ENCODE measurements at regions not wholly inside any gene's neighbourhood (a gene's known extent, or its start where the extent isn't known, plus 50 kb on each side); places are given as distances from the start of the nearest gene placed in this dataset.

GRCh38 chr3:67094774-67095173 lies 96.7 kb downstream of the KBTBD8 start:
- Histone ChIP-seq H3K9me3 (no peaks in the 10 kb centered on the region), H3K27me3 (peaks cover 0 to 7% (median 0%) of the 10 kb centered on the region in 7 donors), H3K4me1 (peaks cover 0 to 6% (median 0%) of the 10 kb centered on the region in 9 donors), H3K36me3 (no peaks in the 10 kb centered on the region), H3K4me3 (no peak overlapping the region), H3K27ac (no peak overlapping the region)
- intact Hi-C loops (cut with DNase I) = no loop called here
- peak in 1 of 2 donors; percentile 4 for DNase-seq
- ATAC-seq = no peak
- TF ChIP-seq, protein P1, sequence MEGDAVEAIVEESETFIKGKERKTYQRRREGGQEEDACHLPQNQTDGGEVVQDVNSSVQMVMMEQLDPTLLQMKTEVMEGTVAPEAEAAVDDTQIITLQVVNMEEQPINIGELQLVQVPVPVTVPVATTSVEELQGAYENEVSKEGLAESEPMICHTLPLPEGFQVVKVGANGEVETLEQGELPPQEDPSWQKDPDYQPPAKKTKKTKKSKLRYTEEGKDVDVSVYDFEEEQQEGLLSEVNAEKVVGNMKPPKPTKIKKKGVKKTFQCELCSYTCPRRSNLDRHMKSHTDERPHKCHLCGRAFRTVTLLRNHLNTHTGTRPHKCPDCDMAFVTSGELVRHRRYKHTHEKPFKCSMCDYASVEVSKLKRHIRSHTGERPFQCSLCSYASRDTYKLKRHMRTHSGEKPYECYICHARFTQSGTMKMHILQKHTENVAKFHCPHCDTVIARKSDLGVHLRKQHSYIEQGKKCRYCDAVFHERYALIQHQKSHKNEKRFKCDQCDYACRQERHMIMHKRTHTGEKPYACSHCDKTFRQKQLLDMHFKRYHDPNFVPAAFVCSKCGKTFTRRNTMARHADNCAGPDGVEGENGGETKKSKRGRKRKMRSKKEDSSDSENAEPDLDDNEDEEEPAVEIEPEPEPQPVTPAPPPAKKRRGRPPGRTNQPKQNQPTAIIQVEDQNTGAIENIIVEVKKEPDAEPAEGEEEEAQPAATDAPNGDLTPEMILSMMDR (IDR thresholded peaks at IDR 0.05) = no peak
- 29 to 30% methylated on average over 1 of the region's 1 CpG for WGBS, 2 donors

GRCh38 chr3:67104388-67104787 lies 106.3 kb downstream of the KBTBD8 start:
- H3K27me3 ChIP-seq = no peaks in the 10 kb centered on the region
- TF ChIP-seq, protein P1 (IDR thresholded peaks at IDR 0.05) = no peak
- intact Hi-C loops (cut with DNase I) = loop anchor here in 2 of 10 donors (10.0 kb wide), 2 partner anchors 130 to 1780 kb away; no protein-coding TSS in a partner anchor
- ATAC-seq = no peak
- no peak overlapping the region for H3K4me3 ChIP-seq
- peaks cover 0 to 8% (median 0%) of the 10 kb centered on the region in 11 donors for H3K9me3 ChIP-seq
- DNase-seq = no peak
- H3K36me3 ChIP-seq = no peaks in the 10 kb centered on the region
- no peaks in the 10 kb centered on the region for H3K4me1 ChIP-seq
- no peak overlapping the region for H3K27ac ChIP-seq

DNA sequence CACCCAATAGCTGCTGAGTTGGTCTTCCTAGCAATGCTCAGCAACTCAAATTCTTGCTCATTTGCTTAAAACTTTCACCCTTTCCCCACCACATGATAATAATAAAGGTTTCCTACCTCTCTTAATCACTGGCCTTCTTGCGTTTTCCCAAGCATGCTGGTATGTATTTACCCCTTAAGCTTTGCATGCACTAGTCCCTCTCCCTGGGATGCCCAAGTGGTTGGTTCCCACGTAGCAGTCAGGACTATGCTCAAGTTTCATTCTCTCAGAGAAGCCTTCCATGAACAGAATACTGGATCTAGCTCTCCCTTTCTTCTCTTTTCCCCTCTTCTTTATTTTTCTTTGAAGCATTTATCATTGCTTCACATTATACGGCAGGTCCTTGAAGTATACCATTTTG lies 108.8 kb downstream of the KBTBD8 start:
- no peak for DNase-seq
- H3K4me1 ChIP-seq = peaks cover 0 to 4% (median 0%) of the 10 kb centered on the region in 9 donors
- TF ChIP-seq, protein P1 (IDR thresholded peaks at IDR 0.05) = no peak
- whole genome bisulfite sequencing, 2 donors = 58 to 67% methylated on average over 3 of the region's 3 CpGs
- H3K9me3 ChIP-seq = peaks cover 0 to 8% (median 0%) of the 10 kb centered on the region in 11 donors
- H3K27me3 ChIP-seq = no peaks in the 10 kb centered on the region
- ATAC-seq = no peak
- no peak overlapping the region for H3K4me3 ChIP-seq
- intact Hi-C loops (cut with DNase I) = loop anchor here in 2 of 10 donors (10.0 kb wide), 2 partner anchors 132 to 1778 kb away; no protein-coding TSS in a partner anchor
- H3K27ac ChIP-seq = no peak overlapping the region
- no peaks in the 10 kb centered on the region for H3K36me3 ChIP-seq

DNA sequence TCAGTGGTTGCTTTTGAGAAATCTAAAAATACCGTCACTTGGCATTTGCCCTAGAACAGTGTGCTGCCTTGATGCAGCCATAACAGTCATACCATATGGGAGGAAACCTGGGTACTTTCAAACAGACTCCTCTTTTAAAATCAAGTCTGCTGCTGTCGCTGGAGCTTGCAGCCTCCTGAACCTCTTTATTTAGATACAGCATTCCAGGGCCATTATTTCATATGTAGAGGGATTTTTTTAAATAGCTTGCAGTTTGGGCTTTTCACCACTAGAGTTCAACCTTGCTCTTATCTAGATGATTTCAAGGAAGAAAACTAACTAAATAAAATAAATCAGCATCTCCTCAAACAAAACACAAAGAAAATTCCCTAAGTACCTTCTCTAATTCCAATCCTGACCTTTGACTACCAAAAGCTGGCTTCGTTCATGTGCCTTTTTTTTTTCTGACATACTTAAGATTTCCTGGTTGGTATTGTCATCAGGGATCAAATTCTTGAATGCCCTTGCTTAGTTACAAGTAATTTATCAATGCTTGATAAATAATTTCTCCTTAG lies 111.6 kb downstream of the KBTBD8 start:
- Histone ChIP-seq H3K27me3 (peaks cover 0 to 4% (median 0%) of the 10 kb centered on the region in 7 donors), H3K36me3 (no peaks in the 10 kb centered on the region), H3K4me3 (no peak overlapping the region), H3K27ac (no peak overlapping the region), H3K9me3 (no peaks in the 10 kb centered on the region), H3K4me1 (peaks cover 0 to 4% (median 0%) of the 10 kb centered on the region in 9 donors)
- DNase-seq (no peak), ATAC-seq (no peak)
- intact Hi-C loops (cut with DNase I) = loop anchor here in 8 of 10 donors (5.0 to 10.0 kb wide), 5 partner anchors 135 to 1783 kb away; no protein-coding TSS in a partner anchor
- TF ChIP-seq, protein P1 (IDR thresholded peaks at IDR 0.05) = peak in 8 of 9 donors; percentile 8 to 49 (median 33)
- 22 to 23% methylated on average over 3 of the region's 3 CpGs for WGBS, 2 donors

Measured in heart right ventricle (tissue), 16 donors.